H1 (cell line): ENCODE measurements at regions not wholly inside any gene's neighbourhood (a gene's known extent, or its start where the extent isn't known, plus 50 kb on each side); places are given as distances from the start of the nearest gene placed in this dataset.

Source experiments
- CTCF ChIA-PET: fragments of 300-600 bp; sonication (Branson Sonifier 250); formaldehyde crosslinking; loops from one replicate; lab custom pipeline; 2021; ENCODE audit not compliant: partially characterized antibody; lab: Charles Lee
- POLR2A ChIA-PET: fragments of 300-600 bp; sonication (Branson Sonifier 250); formaldehyde crosslinking; loops from one replicate; lab custom pipeline; 2021; ENCODE audit warnings: inconsistent platforms; ENCODE audit not compliant: partially characterized antibody; lab: Charles Lee
- DNase-seq, 2 experiments: peaks; one replicate each; pipeline versions ENCODE4 v3.0.0 to v3.0.0-alpha.2; 2010 to 2022; ENCODE audit warnings: low spot score in 2 of 2, low read depth in 1 of 2, mixed read lengths in 1 of 2
- FAIRE-seq: peaks from 2 replicates; lab custom pipeline; 2011; peaks lifted over from hg19 to GRCh38; lab: Jason Lieb, UNC
- H2AFZ ChIP-seq: 2 replicates; pipeline ENCODE4 v1.8.1; 2012; ENCODE audit warnings: low read length, inconsistent platforms
- H2AK5ac ChIP-seq: 2 replicates; pipeline ENCODE4 v1.6.1; 2013; ENCODE audit warnings: low read depth, low read length
- H2BK120ac ChIP-seq: replicated peaks from 2 replicates; pipeline ENCODE3; 2013; ENCODE audit warnings: low read depth, low read length, inconsistent platforms
- H2BK12ac ChIP-seq: 2 replicates; pipeline ENCODE4 v1.6.1; 2013; ENCODE audit warnings: low read depth, low read length
- H2BK15ac ChIP-seq: 2 replicates; pipeline ENCODE4 v1.6.1; 2013; ENCODE audit warnings: low read length
- H2BK20ac ChIP-seq: 2 replicates; pipeline ENCODE4 v1.6.1; 2013; ENCODE audit warnings: low read length
- H2BK5ac ChIP-seq: 2 replicates; pipeline ENCODE4 v1.6.1; 2013; ENCODE audit warnings: low read depth, low read length
- H3K14ac ChIP-seq: 2 replicates; pipeline ENCODE4 v1.6.1; 2013; ENCODE audit warnings: inconsistent platforms; ENCODE audit not compliant: insufficient read length
- H3K18ac ChIP-seq: 2 replicates; pipeline ENCODE4 v1.6.1; 2013; ENCODE audit warnings: low read length; ENCODE audit errors: extremely low read depth
- H3K23ac ChIP-seq: 2 replicates; pipeline ENCODE4 v1.6.1; 2013; ENCODE audit warnings: inconsistent platforms; ENCODE audit not compliant: insufficient read length
- H3K23me2 ChIP-seq: 2 replicates; pipeline ENCODE4 v1.6.1; 2013; ENCODE audit warnings: low read depth, low read length
- H3K27ac ChIP-seq: 2 replicates; pipeline ENCODE4 v1.6.1; 2011; ENCODE audit warnings: low read depth, low read length, inconsistent platforms
- H3K27me3 ChIP-seq, 4 experiments: replicated peaks in 1 of 4; 1 replicate in 1 of 4; 2 replicates in 3 of 4; pipeline versions ENCODE4 v1.6.1 to v1.8.1; 2011 to 2013; ENCODE audit warnings: low read length in 3 of 4, mild to moderate bottlenecking in 3 of 4, inconsistent platforms in 2 of 4, mixed read lengths in 2 of 4, moderate library complexity in 1 of 4; ENCODE audit not compliant: control insufficient read depth in 3 of 4, insufficient read depth in 3 of 4; ENCODE audit errors: extremely low read depth in 1 of 4
- H3K36me3 ChIP-seq, 4 experiments: 2 replicates each; pipeline versions ENCODE4 v1.6.1 to v1.8.1; 2011 to 2013; ENCODE audit warnings: mild to moderate bottlenecking in 4 of 4, low read length in 3 of 4, moderate library complexity in 2 of 4, control low read depth in 1 of 4, inconsistent platforms in 1 of 4; ENCODE audit not compliant: insufficient read depth in 4 of 4, control insufficient read depth in 2 of 4
- H3K4ac ChIP-seq: replicated peaks from 2 replicates; pipeline ENCODE3; 2013; ENCODE audit warnings: low read length, low read depth, mixed read lengths, inconsistent platforms; ENCODE audit not compliant: insufficient read length
- H3K4me1 ChIP-seq, 4 experiments: replicated peaks in 1 of 4; 1 replicate in 1 of 4; 2 replicates in 3 of 4; pipeline versions ENCODE4 v1.6.1 to v1.8.1; 2011 to 2013; ENCODE audit warnings: low read length in 3 of 4, inconsistent platforms in 2 of 4, mixed read lengths in 1 of 4; ENCODE audit not compliant: insufficient read depth in 4 of 4, control insufficient read depth in 3 of 4
- H3K4me2 ChIP-seq, 2 experiments: 2 replicates each; pipeline versions ENCODE4 v1.6.1 to v1.8.1; 2011 to 2013; ENCODE audit warnings: low read depth in 2 of 2, low read length in 2 of 2, control low read depth in 1 of 2, inconsistent platforms in 1 of 2, mild to moderate bottlenecking in 1 of 2; ENCODE audit not compliant: insufficient read depth in 1 of 2
- H3K4me3 ChIP-seq, 4 experiments: fragments of 200-600, 300-600 bp in 1 of 4; sonication (generic), shearing (Covaris generic), sonication (Bioruptor Twin) in 1 of 4; 2 replicates each; pipeline versions ENCODE4 v1.5.1 to v1.8.1; 2011 to 2016; ENCODE audit warnings: low read length in 4 of 4, low read depth in 3 of 4, control low read depth in 2 of 4, inconsistent platforms in 2 of 4, mild to moderate bottlenecking in 2 of 4, mixed read lengths in 1 of 4, moderate library complexity in 1 of 4; ENCODE audit not compliant: insufficient read depth in 2 of 4; ENCODE audit errors: extremely low read depth in 1 of 4
- H3K56ac ChIP-seq: replicated peaks from 2 replicates; pipeline ENCODE3; 2013; ENCODE audit warnings: low read depth, mild to moderate bottlenecking, mixed read lengths, low read length, inconsistent platforms; ENCODE audit not compliant: insufficient read length
- H3K79me1 ChIP-seq: 2 replicates; pipeline ENCODE4 v1.6.1; 2013; ENCODE audit warnings: low read depth, low read length, control low read depth
- H3K79me2 ChIP-seq, 2 experiments: 2 replicates each; pipeline versions ENCODE4 v1.6.1 to v1.8.1; 2012 to 2013; ENCODE audit warnings: low read length in 2 of 2, mild to moderate bottlenecking in 2 of 2, inconsistent platforms in 1 of 2; ENCODE audit not compliant: insufficient read depth in 2 of 2, control insufficient read depth in 1 of 2
- H3K9ac ChIP-seq, 4 experiments: replicated peaks in 1 of 4; 1 replicate in 1 of 4; 2 replicates in 3 of 4; pipeline versions ENCODE4 v1.6.1 to v1.8.1; 2011 to 2013; ENCODE audit warnings: low read depth in 3 of 4, low read length in 3 of 4, control low read depth in 2 of 4, mild to moderate bottlenecking in 2 of 4, moderate library complexity in 2 of 4, inconsistent platforms in 1 of 4; ENCODE audit errors: extremely low read depth in 1 of 4
- H3K9me3 ChIP-seq, 2 experiments: 2 replicates each; pipeline versions ENCODE4 v1.6.1 to v1.8.1; 2012 to 2013; ENCODE audit warnings: mild to moderate bottlenecking in 2 of 2, moderate library complexity in 2 of 2, control low read depth in 1 of 2, inconsistent platforms in 1 of 2, low read depth in 1 of 2, low read length in 1 of 2, mixed read lengths in 1 of 2; ENCODE audit not compliant: insufficient read depth in 2 of 2
- H4K20me1 ChIP-seq, 2 experiments: replicated peaks in 1 of 2; 2 replicates each; pipeline versions ENCODE3 to v1.8.1; 2011 to 2013; ENCODE audit warnings: inconsistent platforms in 2 of 2, low read length in 2 of 2, mild to moderate bottlenecking in 1 of 2; ENCODE audit not compliant: insufficient read depth in 2 of 2, control insufficient read depth in 1 of 2
- H4K5ac ChIP-seq: 2 replicates; pipeline ENCODE4 v1.6.1; 2013; ENCODE audit warnings: low read length, low read depth, mixed read lengths, inconsistent platforms; ENCODE audit not compliant: insufficient read length
- H4K8ac ChIP-seq: 2 replicates; pipeline ENCODE4 v1.8.0; 2013; ENCODE audit warnings: mild to moderate bottlenecking, moderate library complexity, low read length, inconsistent platforms; ENCODE audit not compliant: insufficient read depth; ENCODE audit errors: extremely low read depth
- H4K91ac ChIP-seq: replicated peaks from 2 replicates; pipeline ENCODE3; 2013; ENCODE audit warnings: low read length, mixed read lengths, inconsistent platforms; ENCODE audit not compliant: insufficient read length
- CHD1 ChIP-seq: IDR thresholded peaks from 2 replicates; pipeline ENCODE4 v1.6.1; 2012; ENCODE audit warnings: low read depth, low read length, improper control_type of control experiment
- HDAC2 ChIP-seq, 2 experiments: fragments of 300-600 bp in 1 of 2; sonication (generic) in 1 of 2; IDR thresholded peaks; 2 replicates each; pipeline ENCODE4 v1.6.1; 2011 to 2012; ENCODE audit warnings: low read depth in 2 of 2, low read length in 2 of 2, mild to moderate bottlenecking in 2 of 2, moderate library complexity in 2 of 2, borderline replicate concordance in 1 of 2, inconsistent platforms in 1 of 2
- HDAC6 ChIP-seq: IDR thresholded peaks from one replicate; pipeline ENCODE4 v1.7.1; 2012; ENCODE audit warnings: low read depth, mild to moderate bottlenecking, inconsistent platforms, low read length, moderate library complexity
- JUN ChIP-seq: IDR thresholded peaks from 2 replicates; pipeline ENCODE4 v1.6.1; 2011; ENCODE audit warnings: low read depth, mild to moderate bottlenecking, improper control_type of control experiment, low read length
- NANOG ChIP-seq: IDR thresholded peaks from 2 replicates; pipeline ENCODE4 v1.6.1; 2011; ENCODE audit warnings: low read length, low read depth, mild to moderate bottlenecking, inconsistent platforms; ENCODE audit not compliant: insufficient read depth, poor library complexity, severe bottlenecking
- POLR2A ChIP-seq, 2 experiments: IDR thresholded peaks; 1 replicate in 1 of 2; 2 replicates in 1 of 2; pipeline ENCODE4 v1.6.1; 2011; ENCODE audit warnings: low read depth in 2 of 2, low read length in 2 of 2, mild to moderate bottlenecking in 2 of 2; ENCODE audit errors: control extremely low read depth in 1 of 2
- POLR2AphosphoS5 ChIP-seq: IDR thresholded peaks from 2 replicates; pipeline ENCODE4 v1.6.1; 2011; ENCODE audit warnings: low read depth, low read length
- RBBP5 ChIP-seq: IDR thresholded peaks from 2 replicates; pipeline ENCODE4 v1.7.1; 2012; ENCODE audit warnings: low read depth, mild to moderate bottlenecking, inconsistent platforms, low read length, moderate library complexity, borderline replicate concordance
- SUZ12 ChIP-seq: fragments of 200-600 bp; sonication (generic); IDR thresholded peaks from 2 replicates; pipeline ENCODE4 v1.6.1; 2012; ENCODE audit warnings: mild to moderate bottlenecking, inconsistent platforms, low read length, moderate library complexity, mixed read lengths
- TAF1 ChIP-seq: IDR thresholded peaks from 2 replicates; pipeline ENCODE4 v1.6.1; 2011; ENCODE audit warnings: mild to moderate bottlenecking, low read depth, low read length
- TBP ChIP-seq: IDR thresholded peaks from 2 replicates; pipeline ENCODE4 v1.6.1; 2011; ENCODE audit warnings: low read depth, low read length, improper control_type of control experiment
- TCF12 ChIP-seq: IDR thresholded peaks from 2 replicates; pipeline ENCODE4 v1.6.1; 2011; ENCODE audit warnings: low read depth, mild to moderate bottlenecking, low read length
- WGBS, 2 experiments: shearing (Covaris generic) in 1 of 2; methylation state at CpG; one replicate each; pipeline versions ENCODE4 v1.1.6 to v1.1.7; 2013 to 2015; ENCODE audit warnings: low lambda C conversion rate in 2 of 2, mixed read lengths in 2 of 2, inconsistent platforms in 1 of 2, low coverage in 1 of 2, missing lambda C conversion rate in 1 of 2; ENCODE audit not compliant: insufficient replicate concordance in 2 of 2, insufficient coverage in 1 of 2, insufficient read length in 1 of 2; ENCODE audit errors: extremely low coverage in 1 of 2, missing lambda C conversion rate in 1 of 2; 5-methylcytosine and 5-hydroxymethylcytosine counted together

- Histone ChIP-seq H2BK120ac (no peak overlapping the region), H3K79me1 (no peaks in the 10 kb centered on the region), H4K91ac (no peak overlapping the region), H4K20me1 (no peaks in the 10 kb centered on the region), H4K5ac (no peak overlapping the region), H3K23ac (no peak overlapping the region), H3K4me3 (no peak overlapping the region), H3K27ac (no peak overlapping the region), H2BK20ac (no peak overlapping the region), H4K8ac (no peak overlapping the region), H3K4me1 (peaks cover 0 to 4% (median 3%) of the 10 kb centered on the region in 4 experiments; a peak in 3 of 7 replicates), H3K9ac (no peak overlapping the region), H2AFZ (no peak overlapping the region), H2BK5ac (no peak overlapping the region), H3K14ac (no peak overlapping the region), H2BK15ac (0 out of 2 replicates have a peak overlapping the region, but pooled peaks have one; percentile 61), H3K79me2 (no peaks in the 10 kb centered on the region), H3K27me3 (no peaks in the 10 kb centered on the region), H3K36me3 (no peaks in the 10 kb centered on the region), H3K4ac (no peak overlapping the region), H3K4me2 (no peak overlapping the region), H2BK12ac (0 out of 2 replicates have a peak overlapping the region, but pooled peaks have one; percentile 35), H3K9me3 (no peaks in the 10 kb centered on the region), H3K18ac (no peak overlapping the region), H2AK5ac (no peak overlapping the region), H3K23me2 (no peaks in the 10 kb centered on the region), H3K56ac (no peak overlapping the region)
- 96% methylated on average over 18 of the region's 18 CpGs; no CpG with 5 or more reads in 1 of the 2 experiments for WGBS, 2 experiments
- ChIA-PET POLR2A (no interaction called here), CTCF (interaction anchor here (0.6 kb wide), 1 partner anchor 1156 kb away, joined by 3 read pairs; no protein-coding TSS in a partner anchor)
- no peak for TF ChIP-seq HDAC2 (IDR thresholded peaks at IDR 0.05; ENCODE audit: borderline replicate concordance in 1 of 2, low read depth in 2 of 2, low read length in 2 of 2)
- no peak for TF ChIP-seq JUN
- TF ChIP-seq NANOG, result no peak
- no peak for TF ChIP-seq CHD1
- no peak for TF ChIP-seq POLR2AphosphoS5
- TF ChIP-seq TCF12, result no peak
- no peak for TF ChIP-seq TBP
- TF ChIP-seq RBBP5, result no peak
- no peak for TF ChIP-seq POLR2A (IDR thresholded peaks at IDR 0.05; ENCODE audit: control extremely low read depth in 1 of 2, low read depth in 2 of 2, low read length in 2 of 2)
- no peak for TF ChIP-seq HDAC6
- TF ChIP-seq TAF1, result no peak
- TF ChIP-seq SUZ12, result no peak
- FAIRE-seq (no peak), DNase-seq (no peak)
Observed at GRCh38 chr2:8304821-8305766, 376.8 kb upstream of the ID2 start.
